Upper lobe of right lung (tissue), 1 donor: ENCODE measurements at regions not wholly inside any gene's neighbourhood (a gene's known extent, or its start where the extent isn't known, plus 50 kb on each side); places are given as distances from the start of the nearest gene placed in this dataset.

ENCODE experiments used
- ATAC-seq: fragments of 200-7000 bp; cut with Tn5 transposase; one replicate; pipeline ENCODE4 v1.9.1; 2020; ENCODE audit warnings: mild to moderate bottlenecking, moderate library complexity
- DNase-seq: peaks from one replicate; pipeline ENCODE4 v3.0.0-alpha.2; 2020
- H3K27ac ChIP-seq: fragments of 200-600 bp; one replicate; pipeline ENCODE4 v1.8.0; 2022
- H3K27me3 ChIP-seq: fragments of 200-600 bp; one replicate; pipeline ENCODE4 v1.8.0; 2022; ENCODE audit warnings: mild to moderate bottlenecking
- H3K36me3 ChIP-seq: fragments of 200-600 bp; one replicate; pipeline ENCODE4 v1.8.0; 2022
- H3K4me1 ChIP-seq: fragments of 200-600 bp; one replicate; pipeline ENCODE4 v1.8.0; 2022
- H3K4me3 ChIP-seq: fragments of 200-600 bp; one replicate; pipeline ENCODE4 v1.8.0; 2022; ENCODE audit warnings: mild to moderate bottlenecking
- H3K9me3 ChIP-seq: fragments of 200-600 bp; one replicate; pipeline ENCODE4 v1.8.0; 2022
- CTCF ChIP-seq: fragments of 200-600 bp; IDR thresholded peaks from one replicate; pipeline ENCODE4 v1.8.0; 2022; ENCODE audit warnings: antibody characterized with exemption
- intact Hi-C: fragments of 100-400 bp; cut with DNase I; formaldehyde crosslinking; loops from one replicate; pipeline ENCODE4 v1.11.0; 2022
- donor health status: DM: no; HTN: yes; CAD: no; lungs with severe emphysema.

GRCh38 chr7:159226011-159226702 is 81.5 kb upstream of the VIPR2 start:
- H3K27ac ChIP-seq, result no peak overlapping the region

GRCh38 chr7:159218607-159219006 is 73.9 kb upstream of the VIPR2 start:
- H3K9me3 ChIP-seq, result no peaks in the 10 kb centered on the region
- ATAC-seq (no peak), DNase-seq (no peak)
- no peak for TF ChIP-seq CTCF
- no peak overlapping the region for H3K4me3 ChIP-seq
- no peaks in the 10 kb centered on the region for H3K4me1 ChIP-seq
- intact Hi-C loops, result no loop called here
- H3K27ac ChIP-seq, result no peak overlapping the region
- H3K27me3 ChIP-seq, result no peaks in the 10 kb centered on the region
- no peaks in the 10 kb centered on the region for H3K36me3 ChIP-seq

More at GRCh38 chr7:159226011-159226702, 81.5 kb upstream of the VIPR2 start:
- H3K9me3 ChIP-seq, result no peaks in the 10 kb centered on the region
- H3K27me3 ChIP-seq, result no peaks in the 10 kb centered on the region
- ATAC-seq, result no peak
- H3K36me3 ChIP-seq, result no peaks in the 10 kb centered on the region
- TF ChIP-seq CTCF, result no peak
- intact Hi-C loops, result no loop called here
- no peaks in the 10 kb centered on the region for H3K4me1 ChIP-seq
- no peak overlapping the region for H3K4me3 ChIP-seq
- DNase-seq, result no peak

GRCh38 chr7:159218170-159218569 is 73.5 kb upstream of the VIPR2 start:
- Histone ChIP-seq H3K36me3 (no peaks in the 10 kb centered on the region), H3K9me3 (no peaks in the 10 kb centered on the region), H3K27ac (no peak overlapping the region), H3K4me3 (no peak overlapping the region), H3K4me1 (no peaks in the 10 kb centered on the region), H3K27me3 (no peaks in the 10 kb centered on the region)
- DNase-seq, result no peak
- no peak for TF ChIP-seq CTCF
- ATAC-seq, result no peak
- intact Hi-C loops, result no loop called here

GRCh38 chr7:159215076-159215475 is 70.4 kb upstream of the VIPR2 start:
- ATAC-seq, result no peak
- Histone ChIP-seq H3K27ac (no peak overlapping the region), H3K9me3 (no peaks in the 10 kb centered on the region), H3K27me3 (no peaks in the 10 kb centered on the region), H3K4me1 (no peaks in the 10 kb centered on the region), H3K36me3 (no peaks in the 10 kb centered on the region), H3K4me3 (no peak overlapping the region)
- intact Hi-C loops, result no loop called here
- no peak for TF ChIP-seq CTCF
- no peak for DNase-seq

- TF ChIP-seq CTCF, result no peak
- intact Hi-C loops, result no loop called here
- Histone ChIP-seq H3K36me3 (no peaks in the 10 kb centered on the region), H3K9me3 (no peaks in the 10 kb centered on the region), H3K27ac (no peak overlapping the region), H3K4me1 (no peaks in the 10 kb centered on the region), H3K4me3 (no peak overlapping the region), H3K27me3 (no peaks in the 10 kb centered on the region)
- ATAC-seq (no peak), DNase-seq (no peak)
Measured at GRCh38 chr7:159213253-159213652, 68.6 kb upstream of the VIPR2 start.

GRCh38 chr7:159212226-159212625 is 67.6 kb upstream of the VIPR2 start:
- no peak for TF ChIP-seq CTCF
- no peaks in the 10 kb centered on the region for H3K9me3 ChIP-seq
- H3K36me3 ChIP-seq, result no peaks in the 10 kb centered on the region
- ATAC-seq (no peak), DNase-seq (no peak)
- intact Hi-C loops, result no loop called here
- H3K4me1 ChIP-seq, result no peaks in the 10 kb centered on the region
- H3K4me3 ChIP-seq, result no peak overlapping the region
- no peak overlapping the region for H3K27ac ChIP-seq
- H3K27me3 ChIP-seq, result no peaks in the 10 kb centered on the region
